ENCODE measurements at regions not wholly inside any gene's neighbourhood (a gene's known extent, or its start where the extent isn't known, plus 50 kb on each side); places are given as distances from the start of the nearest gene placed in this dataset.

GRCh38 chr14:30162066-30162465 is 234.4 kb upstream of the PRKD1 start:
- ATAC-seq (ENCODE audit: low read depth in 2 of 2) (no peak), DNase-seq (no peak)
- Histone ChIP-seq H3K27ac (ENCODE audit: insufficient read depth, low read length, poor library complexity, severe bottlenecking) (no peak overlapping the region), H3K4me3 (ENCODE audit: low read depth, low read length) (no peak overlapping the region), H3K36me3 (ENCODE audit: control insufficient read depth, insufficient read depth, low read length) (no peaks in the 10 kb centered on the region), H3K27me3 (ENCODE audit: control insufficient read depth, insufficient read depth, low read length) (no peaks in the 10 kb centered on the region), H3K9me3 (ENCODE audit: control insufficient read depth in 2 of 2, low read length in 2 of 2) (no peaks in the 10 kb centered on the region), H3K4me1 (ENCODE audit: control insufficient read depth, insufficient read depth, low read length, poor library complexity, severe bottlenecking) (no peaks in the 10 kb centered on the region)
- H3K36me3 Mint-ChIP-seq, result no peaks in the 10 kb centered on the region
- no peak overlapping the region for H3K27ac Mint-ChIP-seq
- peaks cover 0 to 12% (median 1%) of the 10 kb centered on the region in 7 donors for H3K9me3 Mint-ChIP-seq
- H3K4me1 Mint-ChIP-seq, result no peaks in the 10 kb centered on the region
- H3K27me3 Mint-ChIP-seq, result no peaks in the 10 kb centered on the region
- H3K4me3 Mint-ChIP-seq, result no peak overlapping the region

GRCh38 chr14:30165255-30165654 is 237.6 kb upstream of the PRKD1 start:
- Mint-ChIP-seq H3K9me3 (peaks cover 0 to 11% (median 7%) of the 10 kb centered on the region in 7 donors), H3K4me3 (no peak overlapping the region), H3K36me3 (no peaks in the 10 kb centered on the region), H3K4me1 (no peaks in the 10 kb centered on the region), H3K27me3 (no peaks in the 10 kb centered on the region), H3K27ac (no peak overlapping the region)
- H3K27ac ChIP-seq (ENCODE audit: insufficient read depth, low read length, poor library complexity, severe bottlenecking), result no peak overlapping the region
- ATAC-seq (ENCODE audit: low read depth in 2 of 2) (no peak), DNase-seq (no peak)
- no peaks in the 10 kb centered on the region for H3K36me3 ChIP-seq (ENCODE audit: control insufficient read depth, insufficient read depth, low read length)
- no peak overlapping the region for H3K4me3 ChIP-seq (ENCODE audit: low read depth, low read length)
- no peaks in the 10 kb centered on the region for H3K27me3 ChIP-seq (ENCODE audit: control insufficient read depth, insufficient read depth, low read length)
- H3K4me1 ChIP-seq (ENCODE audit: control insufficient read depth, insufficient read depth, low read length, poor library complexity, severe bottlenecking), result no peaks in the 10 kb centered on the region
- H3K9me3 ChIP-seq (ENCODE audit: control insufficient read depth in 2 of 2, low read length in 2 of 2), result peaks cover 2 to 10% of the 10 kb centered on the region in 2 experiments

GRCh38 chr14:30177781-30178180 is 250.1 kb upstream of the PRKD1 start:
- Mint-ChIP-seq H3K9me3 (peaks cover 0 to 13% (median 8%) of the 10 kb centered on the region in 7 donors), H3K4me1 (no peaks in the 10 kb centered on the region), H3K4me3 (no peak overlapping the region), H3K27ac (no peak overlapping the region), H3K36me3 (no peaks in the 10 kb centered on the region), H3K27me3 (no peaks in the 10 kb centered on the region)
- H3K9me3 ChIP-seq (ENCODE audit: control insufficient read depth in 2 of 2, low read length in 2 of 2), result peaks cover 0 to 3% of the 10 kb centered on the region in 2 experiments
- no peaks in the 10 kb centered on the region for H3K27me3 ChIP-seq (ENCODE audit: control insufficient read depth, insufficient read depth, low read length)
- H3K36me3 ChIP-seq (ENCODE audit: control insufficient read depth, insufficient read depth, low read length), result no peaks in the 10 kb centered on the region
- no peak overlapping the region for H3K27ac ChIP-seq (ENCODE audit: insufficient read depth, low read length, poor library complexity, severe bottlenecking)
- no peaks in the 10 kb centered on the region for H3K4me1 ChIP-seq (ENCODE audit: control insufficient read depth, insufficient read depth, low read length, poor library complexity, severe bottlenecking)
- no peak for DNase-seq
- ATAC-seq (ENCODE audit: low read depth in 2 of 2), result no peak
- H3K4me3 ChIP-seq (ENCODE audit: low read depth, low read length), result no peak overlapping the region

- Histone ChIP-seq H3K4me1 (ENCODE audit: control insufficient read depth, insufficient read depth, low read length, poor library complexity, severe bottlenecking) (no peaks in the 10 kb centered on the region), H3K27me3 (ENCODE audit: control insufficient read depth, insufficient read depth, low read length) (no peaks in the 10 kb centered on the region), H3K9me3 (ENCODE audit: control insufficient read depth in 2 of 2, low read length in 2 of 2) (peaks cover 0 to 3% of the 10 kb centered on the region in 2 experiments), H3K36me3 (ENCODE audit: control insufficient read depth, insufficient read depth, low read length) (no peaks in the 10 kb centered on the region), H3K27ac (ENCODE audit: insufficient read depth, low read length, poor library complexity, severe bottlenecking) (no peak overlapping the region), H3K4me3 (ENCODE audit: low read depth, low read length) (no peak overlapping the region)
- H3K4me3 Mint-ChIP-seq, result no peak overlapping the region
- H3K27me3 Mint-ChIP-seq, result no peaks in the 10 kb centered on the region
- H3K9me3 Mint-ChIP-seq, result peaks cover 0 to 17% (median 8%) of the 10 kb centered on the region in 7 donors
- DNase-seq, result no peak
- no peaks in the 10 kb centered on the region for H3K4me1 Mint-ChIP-seq
- H3K36me3 Mint-ChIP-seq, result no peaks in the 10 kb centered on the region
- no peak overlapping the region for H3K27ac Mint-ChIP-seq
- no peak for ATAC-seq (ENCODE audit: low read depth in 2 of 2)
Measured at GRCh38 chr14:30179381-30180130, 251.9 kb upstream of the PRKD1 start.

DNA sequence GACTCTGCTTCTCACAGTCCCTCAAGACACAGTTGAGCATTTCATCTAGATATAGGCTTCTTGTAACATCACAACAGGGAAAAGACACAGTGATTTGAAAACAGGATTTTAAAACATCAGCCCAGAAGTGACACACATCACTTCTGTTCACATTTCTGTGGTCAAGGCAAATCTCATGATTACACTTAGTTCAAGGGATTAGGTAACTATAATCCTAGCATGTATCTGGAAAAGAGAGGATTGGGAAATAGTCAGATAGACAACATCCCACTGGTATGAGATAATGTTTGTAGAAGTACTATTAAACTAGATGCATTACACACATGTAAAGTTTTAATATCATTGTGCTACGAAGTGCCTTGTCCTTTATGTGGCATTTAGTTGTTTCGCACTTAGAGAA is 252.6 kb upstream of the PRKD1 start:
- Mint-ChIP-seq H3K4me3 (no peak overlapping the region), H3K9me3 (peaks cover 0 to 17% (median 8%) of the 10 kb centered on the region in 7 donors), H3K27ac (no peak overlapping the region), H3K36me3 (no peaks in the 10 kb centered on the region), H3K27me3 (no peaks in the 10 kb centered on the region), H3K4me1 (no peaks in the 10 kb centered on the region)
- Histone ChIP-seq H3K27ac (ENCODE audit: insufficient read depth, low read length, poor library complexity, severe bottlenecking) (no peak overlapping the region), H3K36me3 (ENCODE audit: control insufficient read depth, insufficient read depth, low read length) (no peaks in the 10 kb centered on the region), H3K4me3 (ENCODE audit: low read depth, low read length) (no peak overlapping the region), H3K27me3 (ENCODE audit: control insufficient read depth, insufficient read depth, low read length) (no peaks in the 10 kb centered on the region), H3K9me3 (ENCODE audit: control insufficient read depth in 2 of 2, low read length in 2 of 2) (peaks cover 0 to 3% of the 10 kb centered on the region in 2 experiments), H3K4me1 (ENCODE audit: control insufficient read depth, insufficient read depth, low read length, poor library complexity, severe bottlenecking) (no peaks in the 10 kb centered on the region)
- DNase-seq (no peak), ATAC-seq (ENCODE audit: low read depth in 2 of 2) (no peak)

DNA sequence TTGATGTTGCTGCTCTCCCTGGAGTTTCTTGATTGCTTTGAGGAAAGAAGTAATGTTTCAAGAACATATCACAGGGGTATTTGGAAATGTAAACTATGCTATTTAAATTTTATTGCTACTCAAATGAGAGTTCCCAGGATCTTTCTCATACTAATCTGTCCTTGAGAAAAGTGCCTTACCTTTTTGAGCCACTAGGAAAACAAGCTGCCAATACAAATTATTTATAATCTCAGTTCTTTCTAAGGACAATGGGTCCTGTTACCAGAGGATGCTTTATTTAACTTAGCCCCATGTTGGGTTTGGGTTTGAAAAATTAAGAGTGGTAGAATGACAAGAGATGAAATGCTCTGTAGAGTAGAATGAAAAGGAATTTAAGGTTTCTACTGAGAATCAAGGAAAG is 258.2 kb upstream of the PRKD1 start:
- no peak for ATAC-seq (ENCODE audit: low read depth in 2 of 2)

GRCh38 chr14:30191639-30192279 is 264.1 kb upstream of the PRKD1 start:
- Histone ChIP-seq H3K27me3 (ENCODE audit: control insufficient read depth, insufficient read depth, low read length) (no peaks in the 10 kb centered on the region), H3K27ac (ENCODE audit: insufficient read depth, low read length, poor library complexity, severe bottlenecking) (no peak overlapping the region), H3K4me3 (ENCODE audit: low read depth, low read length) (no peak overlapping the region), H3K4me1 (ENCODE audit: control insufficient read depth, insufficient read depth, low read length, poor library complexity, severe bottlenecking) (no peaks in the 10 kb centered on the region), H3K9me3 (ENCODE audit: control insufficient read depth in 2 of 2, low read length in 2 of 2) (no peaks in the 10 kb centered on the region), H3K36me3 (ENCODE audit: control insufficient read depth, insufficient read depth, low read length) (no peaks in the 10 kb centered on the region)
- H3K27me3 Mint-ChIP-seq, result no peaks in the 10 kb centered on the region
- H3K4me1 Mint-ChIP-seq, result no peaks in the 10 kb centered on the region
- H3K4me3 Mint-ChIP-seq, result no peak overlapping the region
- ATAC-seq (ENCODE audit: low read depth in 2 of 2) (no peak), DNase-seq (no peak)
- H3K9me3 Mint-ChIP-seq, result peaks cover 0 to 11% (median 3%) of the 10 kb centered on the region in 7 donors
- no peaks in the 10 kb centered on the region for H3K36me3 Mint-ChIP-seq
- no peak overlapping the region for H3K27ac Mint-ChIP-seq

More for the DNA sequence above, 258.2 kb upstream of the PRKD1 start:
- H3K9me3 ChIP-seq (ENCODE audit: control insufficient read depth in 2 of 2, low read length in 2 of 2), result no peaks in the 10 kb centered on the region
- no peaks in the 10 kb centered on the region for H3K27me3 ChIP-seq (ENCODE audit: control insufficient read depth, insufficient read depth, low read length)
- H3K4me1 Mint-ChIP-seq, result no peaks in the 10 kb centered on the region
- no peak overlapping the region for H3K4me3 ChIP-seq (ENCODE audit: low read depth, low read length)
- DNase-seq, result no peak
- H3K9me3 Mint-ChIP-seq, result peaks cover 2 to 10% (median 6%) of the 10 kb centered on the region in 7 donors
- H3K36me3 Mint-ChIP-seq, result no peaks in the 10 kb centered on the region
- no peak overlapping the region for H3K27ac ChIP-seq (ENCODE audit: insufficient read depth, low read length, poor library complexity, severe bottlenecking)
- H3K27me3 Mint-ChIP-seq, result no peaks in the 10 kb centered on the region
- no peak overlapping the region for H3K27ac Mint-ChIP-seq
- H3K4me1 ChIP-seq (ENCODE audit: control insufficient read depth, insufficient read depth, low read length, poor library complexity, severe bottlenecking), result no peaks in the 10 kb centered on the region
- H3K36me3 ChIP-seq (ENCODE audit: control insufficient read depth, insufficient read depth, low read length), result no peaks in the 10 kb centered on the region
- H3K4me3 Mint-ChIP-seq, result no peak overlapping the region

DNA sequence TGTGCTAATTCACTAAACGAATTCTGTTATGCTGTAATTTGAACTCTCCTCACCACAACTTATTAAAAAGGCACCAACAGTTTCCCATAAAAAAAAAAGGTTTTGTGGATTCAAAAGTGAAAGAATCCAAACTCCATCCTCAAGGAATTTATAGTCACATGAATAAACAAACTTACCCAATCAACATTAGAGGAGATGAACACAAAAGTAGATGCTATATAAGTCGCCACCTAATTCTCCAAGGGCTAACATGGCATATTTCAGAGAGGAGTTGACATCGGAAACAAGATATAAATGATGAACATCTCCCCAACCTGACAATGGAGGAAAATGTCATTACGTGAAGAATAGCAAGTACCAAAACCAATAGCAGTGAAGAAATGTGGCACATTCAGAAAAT is 265.5 kb upstream of the PRKD1 start:
- H3K4me1 Mint-ChIP-seq, result no peaks in the 10 kb centered on the region
- no peaks in the 10 kb centered on the region for H3K4me1 ChIP-seq (ENCODE audit: control insufficient read depth, insufficient read depth, low read length, poor library complexity, severe bottlenecking)
- no peaks in the 10 kb centered on the region for H3K36me3 ChIP-seq (ENCODE audit: control insufficient read depth, insufficient read depth, low read length)
- H3K36me3 Mint-ChIP-seq, result no peaks in the 10 kb centered on the region
- H3K27me3 ChIP-seq (ENCODE audit: control insufficient read depth, insufficient read depth, low read length), result no peaks in the 10 kb centered on the region
- no peak overlapping the region for H3K27ac Mint-ChIP-seq
- ATAC-seq (ENCODE audit: low read depth in 2 of 2) (no peak), DNase-seq (no peak)
- H3K9me3 ChIP-seq (ENCODE audit: control insufficient read depth in 2 of 2, low read length in 2 of 2), result no peaks in the 10 kb centered on the region
- no peak overlapping the region for H3K4me3 Mint-ChIP-seq
- H3K4me3 ChIP-seq (ENCODE audit: low read depth, low read length), result no peak overlapping the region
- H3K27me3 Mint-ChIP-seq, result no peaks in the 10 kb centered on the region
- no peak overlapping the region for H3K27ac ChIP-seq (ENCODE audit: insufficient read depth, low read length, poor library complexity, severe bottlenecking)
- H3K9me3 Mint-ChIP-seq, result peaks cover 0 to 11% (median 3%) of the 10 kb centered on the region in 7 donors
